ENCODE measurements at regions not wholly inside any gene's neighbourhood (a gene's known extent, or its start where the extent isn't known, plus 50 kb on each side); places are given as distances from the start of the nearest gene placed in this dataset.

DNA sequence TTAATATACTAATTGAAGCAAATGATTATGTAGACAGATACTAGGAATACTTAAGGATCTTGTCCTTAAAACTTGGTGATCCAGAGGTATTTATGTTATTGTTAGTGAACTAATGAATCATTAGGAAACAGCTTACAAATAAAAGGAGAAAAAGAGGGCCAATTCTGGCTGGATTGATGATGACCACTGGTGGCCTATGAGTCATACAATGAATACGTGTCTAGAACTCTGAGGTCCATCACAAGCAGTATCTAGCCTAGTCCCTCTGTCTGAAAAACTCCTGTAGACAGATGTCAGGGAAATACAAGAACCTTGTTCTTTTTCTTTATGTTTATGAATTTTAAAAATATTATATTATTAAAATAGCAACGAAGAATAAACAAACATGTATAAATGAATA lies 51.7 kb upstream of the RTL1 start:
- ChIA-PET POLR2A (no interaction called here), CTCF (no interaction called here)

DNA sequence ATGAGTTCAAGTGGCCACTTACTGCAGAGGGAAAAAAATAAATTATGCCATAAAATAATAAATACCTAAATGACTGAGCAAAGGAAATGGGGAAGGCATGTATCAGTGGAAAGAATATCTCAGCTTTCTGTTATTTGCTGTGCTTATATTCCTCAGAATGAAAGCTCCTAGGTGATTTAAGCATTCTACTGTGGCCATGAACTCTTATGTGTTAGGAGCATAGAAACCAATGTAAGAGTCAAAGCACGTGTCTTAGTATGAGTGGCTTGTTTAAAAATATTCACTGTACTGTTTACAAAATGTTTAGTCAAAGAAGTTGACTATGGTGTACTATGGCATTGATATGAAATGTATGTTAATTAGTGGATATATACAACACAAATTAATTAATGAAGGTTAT lies 59.0 kb upstream of the RTL1 start:
- CTCF ChIA-PET: no interaction called here
- POLR2A ChIA-PET: interaction anchor here (0.5 kb wide), 1 partner anchor 847 kb away, joined by 3 read pairs; no protein-coding TSS in a partner anchor

DNA sequence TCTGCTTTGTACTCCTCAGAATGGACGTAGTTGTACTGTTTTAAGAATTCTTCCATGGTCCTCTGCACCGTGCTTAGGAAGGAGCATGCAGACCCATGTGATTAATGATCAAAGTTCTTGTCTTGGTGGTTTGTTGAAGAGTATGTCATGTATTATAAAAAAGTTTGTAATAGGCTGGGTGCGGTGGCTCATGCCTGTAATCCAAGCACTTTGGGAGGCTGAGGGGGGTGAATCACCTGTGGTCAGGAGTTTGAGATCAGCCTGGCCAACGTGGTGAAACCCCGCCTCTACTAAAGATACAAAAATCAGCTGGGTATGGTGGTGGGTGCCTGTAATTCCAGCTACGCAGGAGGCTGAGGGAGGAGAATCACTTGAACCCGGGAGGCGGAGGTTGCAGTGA lies 61.8 kb upstream of the RTL1 start:
- CTCF ChIA-PET: no interaction called here

DNA sequence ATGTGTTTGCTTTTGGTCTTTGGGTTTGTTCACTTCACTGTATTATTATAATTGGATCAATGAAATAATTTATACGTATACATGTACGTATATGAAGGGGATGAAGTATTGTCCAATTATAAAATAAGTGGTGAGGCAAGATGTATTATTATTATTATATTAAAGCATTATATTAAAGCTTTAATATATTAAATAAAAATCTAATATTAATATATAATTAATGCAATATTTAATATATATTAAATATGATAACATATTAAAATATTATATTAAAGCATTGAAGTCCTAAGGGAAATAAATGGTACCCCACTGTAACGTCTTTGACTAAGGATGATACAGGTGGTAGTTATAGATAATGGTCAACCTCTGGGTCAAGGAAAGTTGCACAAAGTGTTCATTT lies 63.7 kb upstream of the RTL1 start:
- POLR2A ChIA-PET: no interaction called here
- CTCF ChIA-PET: interaction anchor here (1.2 kb wide), 1 partner anchor 120 kb away, joined by 3 read pairs; no protein-coding TSS in a partner anchor

More for the DNA sequence above, 61.8 kb upstream of the RTL1 start:
- POLR2A ChIA-PET: no interaction called here

DNA sequence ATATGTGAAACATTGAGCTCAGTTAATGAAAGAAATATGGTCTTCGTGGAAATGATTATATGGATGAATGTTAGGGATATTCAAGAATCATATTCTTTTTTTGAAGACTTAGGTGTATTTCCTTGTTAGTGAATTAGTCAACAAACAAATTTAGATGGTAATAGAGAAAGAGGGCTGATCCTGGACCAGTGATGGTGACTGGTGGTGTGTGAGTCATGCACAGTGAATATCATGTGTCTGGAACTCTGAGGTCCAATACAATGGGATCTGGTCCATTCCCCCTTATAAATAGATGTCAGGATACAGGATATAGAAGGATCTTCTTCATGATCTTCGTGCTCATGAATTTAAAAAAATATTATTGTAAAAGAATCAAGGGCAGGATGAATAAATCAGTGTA lies 64.4 kb upstream of the RTL1 start:
- ChIA-PET CTCF (interaction anchor here (1.2 kb wide), 1 partner anchor 120 kb away, joined by 3 read pairs; no protein-coding TSS in a partner anchor), POLR2A (no interaction called here)

DNA sequence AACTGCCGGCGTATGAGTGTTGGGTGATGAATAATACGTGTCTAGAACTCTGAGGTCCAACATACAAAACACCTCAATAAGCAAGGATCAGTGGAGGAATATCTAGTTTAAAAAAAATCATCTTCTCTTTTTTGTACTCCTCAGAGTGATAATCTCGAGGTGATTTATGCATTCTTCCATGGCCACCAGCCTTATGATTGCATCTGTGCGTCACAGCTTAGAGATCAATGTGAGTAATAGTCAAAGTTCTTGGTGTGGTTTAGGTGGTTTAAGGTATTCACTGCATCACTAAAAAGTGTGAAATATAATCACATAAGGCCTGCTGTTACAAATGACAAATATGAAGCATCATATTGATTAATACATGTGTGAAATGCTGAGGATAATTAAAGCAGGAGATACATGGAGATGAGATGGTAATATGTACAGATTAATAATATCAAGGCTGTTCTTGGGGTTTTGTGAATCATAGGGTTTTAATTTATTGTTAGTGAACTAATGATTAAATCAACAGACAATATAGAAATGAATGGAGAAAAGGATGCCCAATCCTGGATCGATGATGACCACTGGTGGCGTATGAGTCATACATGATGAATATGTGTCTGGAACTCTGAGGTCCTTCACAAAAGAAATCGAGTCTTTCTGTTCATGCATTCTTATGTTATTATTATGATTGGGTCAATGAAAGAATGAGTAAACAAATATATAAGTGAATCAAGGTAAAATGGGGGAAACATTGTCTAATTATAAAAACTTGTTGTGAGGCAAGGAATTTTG lies 68.8 kb upstream of the RTL1 start:
- POLR2A ChIA-PET: no interaction called here

DNA sequence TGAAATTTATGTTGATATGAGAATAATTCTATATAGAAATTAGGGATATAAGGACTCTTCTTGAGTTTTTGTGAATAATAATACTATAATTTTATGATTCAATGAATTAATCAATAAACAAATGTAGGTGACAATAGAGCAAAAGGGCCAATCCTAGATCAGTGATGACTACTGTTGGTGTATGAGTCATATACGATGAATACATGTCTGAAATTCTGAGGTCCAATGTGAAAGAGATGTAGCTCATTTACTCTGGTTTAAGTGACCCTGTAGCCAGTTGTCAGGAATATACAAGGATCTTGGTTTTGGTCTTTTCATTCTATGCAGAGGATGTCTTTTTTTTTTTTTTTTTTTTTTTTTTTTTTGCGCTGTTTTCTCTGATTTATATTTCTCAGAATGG lies 72.1 kb upstream of the RTL1 start:
- ChIA-PET CTCF (no interaction called here), POLR2A (no interaction called here)

More for the DNA sequence above, 68.8 kb upstream of the RTL1 start:
- CTCF ChIA-PET: no interaction called here

DNA sequence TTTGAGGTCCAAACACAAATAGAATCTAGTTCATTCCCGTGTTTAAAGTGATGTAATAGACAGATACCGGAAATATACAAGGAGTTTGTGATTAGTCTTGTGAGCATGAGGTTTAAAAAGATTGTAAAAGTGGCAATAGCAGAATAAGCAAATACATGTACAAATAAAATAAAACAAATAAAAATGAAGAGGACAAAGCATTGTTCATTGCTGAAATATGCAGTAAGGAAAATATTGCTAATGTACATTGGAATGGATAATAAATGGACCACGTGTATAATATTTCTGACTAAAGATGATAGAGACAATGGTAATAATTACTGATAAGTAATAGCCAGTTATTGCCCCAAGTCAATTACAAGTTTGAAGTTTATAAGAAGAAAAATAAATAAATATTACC lies 75.6 kb upstream of the RTL1 start:
- CTCF ChIA-PET: no interaction called here

DNA sequence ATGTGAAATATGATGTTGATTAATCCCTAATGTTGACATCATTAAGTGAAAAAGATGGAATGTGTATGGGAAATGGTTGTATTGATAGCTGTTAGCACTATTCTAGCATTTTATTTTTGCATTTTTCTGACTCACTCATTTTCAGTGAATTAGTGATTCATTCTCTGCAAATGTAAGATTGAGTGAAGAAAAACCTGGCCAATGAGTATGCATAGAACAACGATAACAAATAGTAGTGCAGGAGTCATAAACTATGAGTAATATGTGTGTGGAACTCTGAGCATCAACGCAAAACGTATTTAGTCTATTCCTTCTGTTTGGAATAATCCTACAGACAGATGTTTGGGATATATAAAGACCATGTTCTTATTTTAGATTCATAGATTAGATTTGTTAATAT lies 76.3 kb upstream of the RTL1 start:
- CTCF ChIA-PET: no interaction called here
- POLR2A ChIA-PET: no interaction called here

More for the DNA sequence above, 75.6 kb upstream of the RTL1 start:
- POLR2A ChIA-PET: no interaction called here

DNA sequence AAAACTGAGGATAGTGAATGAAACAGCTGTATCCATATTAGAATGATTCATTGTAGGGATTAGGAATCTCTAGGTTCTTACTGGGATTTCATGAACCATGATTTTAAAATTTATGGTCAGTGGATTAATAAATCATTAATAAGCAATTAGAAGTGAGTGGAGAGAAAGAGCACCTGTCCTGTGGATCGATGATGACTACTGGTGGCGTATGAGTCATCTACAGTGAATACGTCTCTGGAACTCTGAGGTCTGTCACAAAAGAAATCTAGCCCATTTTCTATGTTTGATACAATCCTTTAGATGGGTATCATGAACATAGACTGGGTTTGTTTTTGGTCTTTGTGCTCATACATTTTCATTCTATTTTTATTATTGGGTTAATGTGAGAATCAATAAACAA lies 77.3 kb upstream of the RTL1 start:
- POLR2A ChIA-PET: no interaction called here
- CTCF ChIA-PET: no interaction called here

DNA sequence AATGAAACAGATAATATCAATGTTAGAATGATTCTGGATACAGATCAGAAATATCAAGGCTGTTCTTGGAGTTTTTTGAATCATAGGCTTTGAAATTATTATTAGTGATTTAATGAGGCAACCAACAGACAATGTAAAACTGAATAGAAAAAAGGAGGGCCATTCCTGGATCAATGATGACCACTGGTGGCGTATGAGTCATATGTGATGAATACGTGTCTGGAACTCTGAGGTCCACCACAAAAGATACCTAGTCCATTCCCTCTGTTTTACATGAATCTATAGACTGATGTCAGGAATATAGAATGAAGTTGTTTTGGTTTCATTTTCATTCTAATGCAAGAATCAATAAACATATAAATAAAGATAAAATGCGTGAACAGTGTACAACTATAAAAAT lies 78.3 kb upstream of the RTL1 start:
- POLR2A ChIA-PET: no interaction called here
- CTCF ChIA-PET: no interaction called here

DNA sequence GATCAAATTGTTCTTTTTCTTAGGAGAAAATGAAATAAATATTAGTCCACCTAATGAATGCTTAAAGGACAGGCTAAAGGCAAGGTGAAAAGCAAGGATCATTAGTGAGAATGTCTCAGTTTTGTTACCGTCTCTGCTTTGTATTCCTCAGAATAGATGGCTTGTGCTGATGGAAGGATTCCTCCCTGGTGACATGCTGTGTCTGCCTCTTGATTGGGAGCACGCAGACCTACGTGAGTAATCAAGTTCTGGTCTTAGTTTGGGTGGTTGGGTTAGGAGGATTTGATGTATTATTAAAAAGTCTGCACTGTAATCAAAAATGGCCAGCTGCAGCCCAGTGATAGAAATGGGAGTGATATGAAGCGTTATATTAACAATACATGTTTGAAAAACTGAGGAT lies 78.8 kb upstream of the RTL1 start:
- POLR2A ChIA-PET: no interaction called here

DNA sequence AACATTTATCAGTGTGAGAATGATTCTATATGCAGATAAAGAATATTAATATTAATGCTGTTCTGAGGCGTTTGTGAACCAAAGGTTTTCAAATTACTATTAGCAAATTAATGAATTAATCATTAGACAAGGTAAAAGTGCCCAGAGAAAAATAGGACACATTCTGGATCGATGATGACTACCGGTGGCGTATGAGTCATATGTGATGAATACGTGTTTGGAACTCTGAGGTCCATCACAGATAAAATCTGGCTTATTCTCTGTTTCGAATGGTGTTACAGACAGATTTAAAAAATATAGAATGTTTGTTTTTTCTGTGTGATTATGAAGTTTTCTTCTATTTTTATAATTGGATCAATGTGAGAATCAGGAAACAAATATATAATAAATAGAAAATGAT lies 79.2 kb upstream of the RTL1 start:
- POLR2A ChIA-PET: no interaction called here
- CTCF ChIA-PET: no interaction called here

More for the DNA sequence above, 78.8 kb upstream of the RTL1 start:
- CTCF ChIA-PET: no interaction called here

DNA sequence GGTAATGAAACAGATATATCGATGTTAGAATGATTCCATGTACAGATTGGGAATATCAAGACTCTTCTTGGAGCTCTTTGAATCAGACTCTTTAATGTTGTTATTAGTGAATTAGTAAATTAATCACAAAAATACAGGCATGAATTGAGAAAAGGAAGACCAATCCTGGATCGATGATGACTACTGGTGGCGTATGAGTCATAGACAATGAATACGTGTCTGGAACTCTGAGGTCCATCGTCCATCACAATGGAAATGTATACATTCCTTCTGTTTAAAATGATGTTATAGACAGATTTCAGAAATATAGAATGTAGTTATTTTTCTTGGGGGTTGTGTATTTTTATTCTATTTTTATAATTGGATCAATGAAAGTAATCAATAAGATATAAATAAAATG lies 80.2 kb upstream of the RTL1 start:
- CTCF ChIA-PET: no interaction called here
- POLR2A ChIA-PET: no interaction called here

DNA sequence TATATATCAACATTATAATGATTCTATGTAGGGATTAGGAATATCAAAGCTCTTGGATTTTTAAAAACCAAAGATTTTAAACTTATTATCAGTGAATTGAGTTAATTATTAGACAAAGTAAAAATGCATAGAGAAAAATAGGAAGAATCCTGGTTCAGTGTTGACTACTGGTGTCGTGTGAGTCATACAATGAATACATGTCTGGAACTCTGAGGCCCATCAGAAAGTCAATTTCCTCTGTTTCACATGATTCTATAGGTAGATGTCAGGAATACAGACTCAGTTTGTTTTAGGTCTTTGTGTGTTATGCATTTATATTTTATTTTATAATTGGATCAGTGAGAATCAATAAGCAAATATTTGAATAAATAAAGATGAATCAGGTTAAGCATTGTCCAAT lies 84.5 kb upstream of the RTL1 start:
- CTCF ChIA-PET: no interaction called here
- POLR2A ChIA-PET: no interaction called here

DNA sequence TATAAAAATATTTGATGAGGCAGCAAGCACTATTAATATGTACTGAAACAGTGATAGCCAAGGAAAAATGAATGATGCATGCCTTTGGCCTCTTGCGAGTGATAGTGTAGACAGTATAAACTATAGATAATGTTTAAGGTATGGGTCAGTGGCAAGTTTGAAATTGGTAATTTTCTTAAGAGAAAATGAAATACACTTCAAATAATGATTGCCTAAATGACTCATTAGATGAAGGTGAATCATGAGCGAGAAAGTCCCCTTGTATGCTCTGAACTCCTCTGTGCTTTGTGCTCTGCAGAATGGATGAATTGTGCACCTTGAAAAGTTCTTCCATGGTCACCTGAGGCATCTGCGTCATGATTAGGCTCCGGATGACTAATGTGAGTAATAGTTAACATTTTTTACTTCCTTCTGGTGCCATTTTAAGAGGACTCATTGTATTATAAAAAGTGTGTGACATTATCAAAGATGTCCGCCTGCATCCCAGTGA lies 84.9 kb upstream of the RTL1 start:
- POLR2A ChIA-PET: no interaction called here
- CTCF ChIA-PET: no interaction called here

DNA sequence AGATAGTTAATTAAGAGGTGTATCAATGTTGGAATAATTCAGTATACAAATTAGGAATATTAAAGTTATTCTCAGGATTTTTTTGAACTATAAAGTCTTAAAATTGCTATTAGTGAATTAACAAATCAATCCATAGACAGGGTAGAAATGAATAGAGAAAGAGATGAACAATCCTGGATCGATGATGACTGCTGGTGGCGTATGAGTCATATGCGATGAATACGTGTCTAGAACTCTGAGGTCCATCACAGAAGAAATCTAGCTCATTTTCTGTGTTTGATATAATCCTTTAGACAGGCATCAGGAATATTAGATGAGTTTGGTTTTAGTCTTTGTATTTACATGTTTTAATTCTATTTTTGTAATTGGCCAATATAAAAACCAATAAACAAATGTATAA lies 85.4 kb upstream of the RTL1 start:
- POLR2A ChIA-PET: no interaction called here
- CTCF ChIA-PET: no interaction called here

DNA sequence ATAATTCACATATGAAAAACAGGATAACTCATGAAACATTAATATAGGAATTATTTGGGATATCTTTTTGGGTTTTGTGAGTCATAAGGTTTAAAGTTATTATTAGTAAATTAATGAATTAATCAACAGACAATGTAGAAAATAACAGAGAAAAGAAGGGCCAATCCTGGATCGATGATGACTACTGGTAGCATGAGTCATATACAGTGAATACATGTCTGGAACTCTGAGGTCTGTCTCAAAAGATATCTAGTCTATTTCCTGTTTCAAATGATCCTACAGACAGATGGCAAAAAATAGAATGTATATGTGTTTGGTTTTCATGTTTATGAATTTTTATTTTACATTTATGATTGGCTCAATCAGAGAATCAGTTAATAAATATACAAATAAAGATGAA lies 86.4 kb upstream of the RTL1 start:
- POLR2A ChIA-PET: no interaction called here
- CTCF ChIA-PET: no interaction called here

DNA sequence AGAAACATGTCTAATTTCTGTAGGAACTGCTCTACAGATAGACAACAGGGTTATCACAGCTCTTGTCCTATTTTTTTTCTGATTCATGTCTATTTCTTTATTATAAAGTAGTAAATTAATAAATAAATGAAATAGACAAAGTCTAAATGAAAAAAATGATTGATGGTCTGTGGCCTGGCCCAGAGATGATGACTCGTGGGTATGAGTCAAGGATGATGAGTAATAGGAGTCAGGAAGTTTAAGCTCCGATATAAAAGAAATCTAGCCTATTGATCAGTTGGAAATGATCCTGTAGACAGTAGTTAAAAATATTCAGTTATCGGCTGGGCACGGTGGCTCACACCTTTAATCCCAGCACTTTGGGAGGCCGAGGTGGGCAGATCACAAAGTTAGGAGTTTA lies 90.6 kb upstream of the RTL1 start:
- CTCF ChIA-PET: no interaction called here
- POLR2A ChIA-PET: no interaction called here

DNA sequence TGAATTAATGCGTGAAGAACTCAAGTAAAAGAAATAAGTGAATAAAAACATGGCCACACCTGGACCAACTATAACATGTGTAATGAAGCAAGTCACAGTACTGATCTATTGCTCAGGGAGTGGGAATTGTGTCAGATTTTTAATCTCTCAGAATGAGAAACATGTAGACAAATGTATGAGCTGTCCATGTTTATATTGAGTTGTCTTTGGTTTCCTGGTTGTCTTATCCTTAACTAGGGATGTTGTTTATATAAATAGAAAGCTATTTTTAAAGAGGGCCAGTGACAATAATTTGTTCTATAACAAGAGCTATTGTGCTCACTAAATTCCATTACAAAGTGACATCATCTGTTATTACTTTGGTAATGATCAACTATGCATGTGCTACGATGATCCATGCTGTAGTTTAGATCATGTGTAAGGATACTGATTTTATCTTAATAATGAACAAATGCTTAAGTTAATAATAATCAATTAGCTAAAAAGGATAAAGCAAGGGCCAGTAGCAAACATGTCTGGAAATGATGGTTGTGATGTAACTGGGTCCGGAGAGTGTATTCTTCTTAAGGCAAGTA lies 91.3 kb upstream of the RTL1 start:
- ChIA-PET CTCF (no interaction called here), POLR2A (no interaction called here)

DNA sequence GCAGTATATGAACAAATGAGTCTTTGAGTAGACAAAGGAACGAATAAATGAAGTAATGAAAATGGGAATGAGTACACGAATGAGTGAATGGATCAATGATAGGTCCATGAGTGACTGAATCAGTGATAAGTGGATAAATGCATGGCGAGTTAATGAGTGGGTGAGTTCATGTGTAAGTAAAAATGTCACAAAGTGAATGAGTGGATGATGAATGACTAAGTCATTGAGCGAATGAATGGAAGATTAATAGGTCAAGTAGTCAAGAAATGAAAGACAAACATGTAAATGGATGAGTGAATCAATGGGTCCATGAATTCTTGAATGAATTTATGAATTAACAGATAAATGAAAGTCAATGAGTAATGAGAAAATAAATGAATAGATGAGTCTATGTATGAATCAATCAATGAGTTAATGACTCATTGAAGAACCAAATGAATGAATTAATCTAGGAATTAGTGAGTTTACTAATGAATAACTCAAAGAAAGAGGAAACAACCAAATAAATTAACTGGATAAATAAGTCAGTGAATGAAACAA lies 97.3 kb upstream of the RTL1 start:
- POLR2A ChIA-PET: no interaction called here
- CTCF ChIA-PET: no interaction called here

Data from activated CD8-positive, alpha-beta memory T cell treated with anti-CD3 and anti-CD28 coated beads for 36 hours (primary cell).